ENCODE measurements at regions not wholly inside any gene's neighbourhood (a gene's known extent, or its start where the extent isn't known, plus 50 kb on each side); places are given as distances from the start of the nearest gene placed in this dataset.

- no TSS peak for BruUV-seq (replicated peaks)
- Histone ChIP-seq H3K4me3 (replicated peaks in 1 of 2; ENCODE audit: low read depth in 1 of 2, low read length in 2 of 2) (no peak overlapping the region), H3K27ac (ENCODE audit: low read depth, low read length) (no peak overlapping the region), H3K4me2 (ENCODE audit: low read length) (no peak overlapping the region), H3K4me1 (ENCODE audit: control insufficient read depth in 1 of 2, insufficient read depth in 2 of 2, low read length in 2 of 2) (no peaks in the 10 kb centered on the region), H2AFZ (ENCODE audit: low read depth, low read length, poor library complexity, severe bottlenecking) (no peak overlapping the region), H4K20me1 (ENCODE audit: insufficient read depth) (no peaks in the 10 kb centered on the region), H3K9me3 (ENCODE audit: control insufficient read depth in 1 of 2, insufficient read depth in 1 of 2, low read depth in 1 of 2, low read length in 2 of 2) (no peaks in the 10 kb centered on the region), H3K79me2 (ENCODE audit: insufficient read depth, low read length) (no peaks in the 10 kb centered on the region), H3K9ac (ENCODE audit: low read length) (no peak overlapping the region), H3K27me3 (ENCODE audit: insufficient read depth, low read length) (peaks cover 34% of the 10 kb centered on the region), H3K9me2 (ENCODE audit: insufficient read depth) (no peaks in the 10 kb centered on the region), H3K36me3 (ENCODE audit: control insufficient read depth in 1 of 2, insufficient read depth in 2 of 2, low read length in 2 of 2) (no peaks in the 10 kb centered on the region)
- intact Hi-C loops (cut with micrococcal nuclease) = no loop called here
- ATAC-seq = no peak
- POLR2A ChIA-PET = no interaction called here
- no peak for DNase-seq (ENCODE audit: low read depth, low spot score)
- RAD21 ChIA-PET (ENCODE audit: low non-redundant PET in 1 of 2, low total read pairs in 2 of 2, uncharacterized antibody in 2 of 2, unreplicated experiment in 2 of 2) = no interaction called here
- CTCF ChIA-PET = no interaction called here
- TF ChIP-seq ZBTB33 (IDR thresholded peaks at IDR 0.05; ENCODE audit: extremely low read depth, insufficient replicate concordance, low read length) = no peak
- no peak for TF ChIP-seq SIN3A (IDR thresholded peaks at IDR 0.05; ENCODE audit: low read depth)
- TF ChIP-seq, protein P1, sequence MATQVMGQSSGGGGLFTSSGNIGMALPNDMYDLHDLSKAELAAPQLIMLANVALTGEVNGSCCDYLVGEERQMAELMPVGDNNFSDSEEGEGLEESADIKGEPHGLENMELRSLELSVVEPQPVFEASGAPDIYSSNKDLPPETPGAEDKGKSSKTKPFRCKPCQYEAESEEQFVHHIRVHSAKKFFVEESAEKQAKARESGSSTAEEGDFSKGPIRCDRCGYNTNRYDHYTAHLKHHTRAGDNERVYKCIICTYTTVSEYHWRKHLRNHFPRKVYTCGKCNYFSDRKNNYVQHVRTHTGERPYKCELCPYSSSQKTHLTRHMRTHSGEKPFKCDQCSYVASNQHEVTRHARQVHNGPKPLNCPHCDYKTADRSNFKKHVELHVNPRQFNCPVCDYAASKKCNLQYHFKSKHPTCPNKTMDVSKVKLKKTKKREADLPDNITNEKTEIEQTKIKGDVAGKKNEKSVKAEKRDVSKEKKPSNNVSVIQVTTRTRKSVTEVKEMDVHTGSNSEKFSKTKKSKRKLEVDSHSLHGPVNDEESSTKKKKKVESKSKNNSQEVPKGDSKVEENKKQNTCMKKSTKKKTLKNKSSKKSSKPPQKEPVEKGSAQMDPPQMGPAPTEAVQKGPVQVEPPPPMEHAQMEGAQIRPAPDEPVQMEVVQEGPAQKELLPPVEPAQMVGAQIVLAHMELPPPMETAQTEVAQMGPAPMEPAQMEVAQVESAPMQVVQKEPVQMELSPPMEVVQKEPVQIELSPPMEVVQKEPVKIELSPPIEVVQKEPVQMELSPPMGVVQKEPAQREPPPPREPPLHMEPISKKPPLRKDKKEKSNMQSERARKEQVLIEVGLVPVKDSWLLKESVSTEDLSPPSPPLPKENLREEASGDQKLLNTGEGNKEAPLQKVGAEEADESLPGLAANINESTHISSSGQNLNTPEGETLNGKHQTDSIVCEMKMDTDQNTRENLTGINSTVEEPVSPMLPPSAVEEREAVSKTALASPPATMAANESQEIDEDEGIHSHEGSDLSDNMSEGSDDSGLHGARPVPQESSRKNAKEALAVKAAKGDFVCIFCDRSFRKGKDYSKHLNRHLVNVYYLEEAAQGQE (IDR thresholded peaks at IDR 0.05; ENCODE audit: low read depth) = no peak
- TF ChIP-seq MAX (IDR thresholded peaks at IDR 0.05) = no peak
- no peak for TF ChIP-seq ZFX (IDR thresholded peaks at IDR 0.05)
- TF ChIP-seq, protein P2, sequence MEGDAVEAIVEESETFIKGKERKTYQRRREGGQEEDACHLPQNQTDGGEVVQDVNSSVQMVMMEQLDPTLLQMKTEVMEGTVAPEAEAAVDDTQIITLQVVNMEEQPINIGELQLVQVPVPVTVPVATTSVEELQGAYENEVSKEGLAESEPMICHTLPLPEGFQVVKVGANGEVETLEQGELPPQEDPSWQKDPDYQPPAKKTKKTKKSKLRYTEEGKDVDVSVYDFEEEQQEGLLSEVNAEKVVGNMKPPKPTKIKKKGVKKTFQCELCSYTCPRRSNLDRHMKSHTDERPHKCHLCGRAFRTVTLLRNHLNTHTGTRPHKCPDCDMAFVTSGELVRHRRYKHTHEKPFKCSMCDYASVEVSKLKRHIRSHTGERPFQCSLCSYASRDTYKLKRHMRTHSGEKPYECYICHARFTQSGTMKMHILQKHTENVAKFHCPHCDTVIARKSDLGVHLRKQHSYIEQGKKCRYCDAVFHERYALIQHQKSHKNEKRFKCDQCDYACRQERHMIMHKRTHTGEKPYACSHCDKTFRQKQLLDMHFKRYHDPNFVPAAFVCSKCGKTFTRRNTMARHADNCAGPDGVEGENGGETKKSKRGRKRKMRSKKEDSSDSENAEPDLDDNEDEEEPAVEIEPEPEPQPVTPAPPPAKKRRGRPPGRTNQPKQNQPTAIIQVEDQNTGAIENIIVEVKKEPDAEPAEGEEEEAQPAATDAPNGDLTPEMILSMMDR (IDR thresholded peaks at IDR 0.05 in 2 of 3, conservative IDR thresholded peaks at IDR 0.05 in 1 of 3; ENCODE audit: borderline replicate concordance in 1 of 3, insufficient read depth in 1 of 3, low read depth in 2 of 3, low read length in 2 of 3) = no peak
Observed at GRCh38 chr13:26888632-26889031, 128.0 kb upstream of the GPR12 start.
